WTC11 (cell line): ENCODE measurements at regions not wholly inside any gene's neighbourhood (a gene's known extent, or its start where the extent isn't known, plus 50 kb on each side); places are given as distances from the start of the nearest gene placed in this dataset.

Experiments used
- ATAC-seq: fragments of 200-7000 bp; cut with Tn5 transposase; 2 replicates; pipeline ENCODE4 v1.10.0; 2021; ENCODE audit warnings: mild to moderate bottlenecking, moderate library complexity
- CTCF ChIA-PET: fragments of 300-600 bp; sonication (Branson Sonifier 250); formaldehyde crosslinking; loops from one replicate; lab custom pipeline; 2021; ENCODE audit warnings: antibody characterized with exemption; lab: Charles Lee
- POLR2A ChIA-PET: fragments of 350-600 bp; sonication (Branson Sonifier 250); formaldehyde crosslinking; loops from one replicate; lab custom pipeline; 2021; ENCODE audit warnings: antibody characterized with exemption; lab: Charles Lee
- DNase-seq: peaks from one replicate; pipeline ENCODE4 v3.0.0; 2021; ENCODE audit warnings: low spot score
- H3K27ac Mint-ChIP-seq: 2 replicates; pipeline ENCODE4 v1.8.0; 2021; ENCODE audit warnings: mixed read lengths
- H3K27me3 Mint-ChIP-seq: 2 replicates; pipeline ENCODE4 v1.8.0; 2021; ENCODE audit warnings: low read depth, mild to moderate bottlenecking, moderate library complexity, mixed read lengths
- H3K36me3 Mint-ChIP-seq: 2 replicates; pipeline ENCODE4 v1.8.0; 2021; ENCODE audit warnings: mixed read lengths
- H3K4me1 Mint-ChIP-seq: 2 replicates; pipeline ENCODE4 v1.8.0; 2022; ENCODE audit warnings: mixed read lengths
- H3K4me3 Mint-ChIP-seq: 2 replicates; pipeline ENCODE4 v1.8.0; 2021; ENCODE audit warnings: mild to moderate bottlenecking, moderate library complexity, mixed read lengths
- H3K9me3 Mint-ChIP-seq: 2 replicates; pipeline ENCODE4 v1.8.0; 2021; ENCODE audit warnings: mixed read lengths
- E2F4 ChIP-seq: sonication (generic); formaldehyde crosslinking; IDR thresholded peaks from 2 replicates; pipeline ENCODE4 v1.8.1; 2022; ENCODE audit warnings: low read depth, mild to moderate bottlenecking, moderate library complexity, missing genetic modification reagents, borderline replicate concordance
- ELF4 ChIP-seq: sonication (generic); formaldehyde crosslinking; IDR thresholded peaks from 2 replicates; pipeline ENCODE4 v1.8.1; 2022; ENCODE audit warnings: low read depth, mild to moderate bottlenecking, moderate library complexity, missing genetic modification reagents
- FOXP4 ChIP-seq: sonication (generic); formaldehyde crosslinking; IDR thresholded peaks from 2 replicates; pipeline ENCODE4 v1.8.0; 2022; ENCODE audit warnings: mild to moderate bottlenecking, missing genetic modification reagents
- HMGXB4 ChIP-seq: sonication (generic); formaldehyde crosslinking; IDR thresholded peaks from 2 replicates; pipeline ENCODE4 v1.8.1; 2023; ENCODE audit warnings: mild to moderate bottlenecking, moderate library complexity, missing genetic modification reagents
- JUN ChIP-seq: sonication (generic); formaldehyde crosslinking; IDR thresholded peaks from 2 replicates; pipeline ENCODE4 v1.8.0; 2023; ENCODE audit warnings: mild to moderate bottlenecking, missing genetic modification reagents
- MXD4 ChIP-seq: fragments of 250-450 bp; sonication (Bioruptor Pico); IDR thresholded peaks from 2 replicates; pipeline ENCODE4 v1.8.0; 2021; ENCODE audit warnings: mild to moderate bottlenecking, moderate library complexity, borderline replicate concordance
- RELA ChIP-seq: sonication (generic); formaldehyde crosslinking; IDR thresholded peaks from 2 replicates; pipeline ENCODE4 v1.8.1; 2022; ENCODE audit warnings: missing genetic modification reagents, mild to moderate bottlenecking, borderline replicate concordance
- SMAD3 ChIP-seq: sonication (generic); formaldehyde crosslinking; IDR thresholded peaks from 2 replicates; pipeline ENCODE4 v1.8.0; 2022; ENCODE audit warnings: missing genetic modification reagents, mild to moderate bottlenecking, borderline replicate concordance
- ZBTB43 ChIP-seq: sonication (generic); formaldehyde crosslinking; IDR thresholded peaks from 2 replicates; pipeline ENCODE4 v1.8.1; 2023; ENCODE audit warnings: mild to moderate bottlenecking, missing genetic modification reagents
- ZNF121 ChIP-seq: sonication (generic); formaldehyde crosslinking; IDR thresholded peaks from 2 replicates; pipeline ENCODE4 v1.8.0; 2023; ENCODE audit warnings: missing genetic modification reagents
- ZNF671 ChIP-seq: fragments of 250-450 bp; sonication (Bioruptor Pico); IDR thresholded peaks from 2 replicates; pipeline ENCODE4 v1.8.0; 2021; ENCODE audit warnings: mild to moderate bottlenecking
- TF ChIP-seq, protein P1 (sequence below): fragments of 250-450 bp; sonication (Bioruptor Pico); IDR thresholded peaks from 2 replicates; pipeline ENCODE4 v1.8.0; 2021; ENCODE audit warnings: mild to moderate bottlenecking
- TF ChIP-seq, protein P2 (sequence below): fragments of 200-600 bp; IDR thresholded peaks from 2 replicates; pipeline ENCODE4 v1.8.0; 2022; ENCODE audit warnings: antibody characterized with exemption

DNA sequence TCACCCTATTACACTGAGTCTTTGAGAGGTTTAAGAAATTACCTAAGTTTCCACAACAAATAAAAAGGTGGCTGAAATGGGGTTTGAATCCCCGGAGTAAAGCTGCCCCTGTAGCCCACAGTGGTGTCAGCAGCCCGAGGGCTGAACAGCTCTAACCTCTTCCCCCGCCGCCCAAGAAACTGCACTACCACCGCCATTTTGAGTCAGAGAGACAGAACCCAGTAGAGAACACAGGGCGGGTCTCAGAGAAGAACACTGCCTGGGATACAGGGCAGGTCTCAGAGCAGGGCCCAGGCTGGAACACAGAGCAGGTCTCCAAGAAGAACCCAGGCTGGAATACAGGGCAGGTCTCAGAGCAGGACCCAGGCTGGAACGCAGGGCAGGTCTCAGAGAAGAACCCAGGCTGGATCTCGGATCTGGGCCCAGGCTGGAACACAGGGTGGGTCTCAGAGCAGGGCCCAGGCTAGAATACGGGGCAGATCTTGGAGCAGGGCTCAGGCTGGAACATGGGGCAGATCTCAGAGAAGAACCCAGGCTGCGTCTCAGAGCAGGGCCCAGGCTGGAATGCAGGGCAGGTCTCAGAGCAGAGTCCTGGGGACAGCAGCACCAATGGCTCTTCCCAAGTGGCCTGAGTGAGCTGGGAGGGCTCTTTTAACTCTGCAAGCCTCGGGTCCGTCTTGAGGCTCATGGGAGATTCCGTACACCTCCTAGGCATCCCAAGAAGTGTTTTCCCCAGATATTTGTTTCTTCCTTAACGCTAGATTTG is 85.9 kb upstream of the LANCL2 start:
- ChIA-PET POLR2A (no interaction called here), CTCF (interaction anchor here (0.7 to 2.7 kb wide), 13 partner anchors 8 to 685 kb away, joined by 3 to 20 read pairs (median 4); partner anchors contain the start of gene LANCL2)
- H3K36me3 Mint-ChIP-seq, result no peaks in the 10 kb centered on the region
- no peaks in the 10 kb centered on the region for H3K27me3 Mint-ChIP-seq
- H3K4me1 Mint-ChIP-seq, result peaks cover 9% of the 10 kb centered on the region
- H3K9me3 Mint-ChIP-seq, result no peaks in the 10 kb centered on the region
- H3K4me3 Mint-ChIP-seq, result no peak overlapping the region
- TF ChIP-seq SMAD3 (CRISPR knock-in tag) (no peak), ZBTB43 (CRISPR knock-in tag) (no peak), ZNF121 (CRISPR knock-in tag) (no peak), E2F4 (CRISPR knock-in tag) (no peak), RELA (CRISPR knock-in tag) (no peak), FOXP4 (CRISPR knock-in tag) (no peak), ZNF671 (no peak), MXD4 (CRISPR knock-in tag) (no peak), JUN (no peak)
- TF ChIP-seq, protein P1, sequence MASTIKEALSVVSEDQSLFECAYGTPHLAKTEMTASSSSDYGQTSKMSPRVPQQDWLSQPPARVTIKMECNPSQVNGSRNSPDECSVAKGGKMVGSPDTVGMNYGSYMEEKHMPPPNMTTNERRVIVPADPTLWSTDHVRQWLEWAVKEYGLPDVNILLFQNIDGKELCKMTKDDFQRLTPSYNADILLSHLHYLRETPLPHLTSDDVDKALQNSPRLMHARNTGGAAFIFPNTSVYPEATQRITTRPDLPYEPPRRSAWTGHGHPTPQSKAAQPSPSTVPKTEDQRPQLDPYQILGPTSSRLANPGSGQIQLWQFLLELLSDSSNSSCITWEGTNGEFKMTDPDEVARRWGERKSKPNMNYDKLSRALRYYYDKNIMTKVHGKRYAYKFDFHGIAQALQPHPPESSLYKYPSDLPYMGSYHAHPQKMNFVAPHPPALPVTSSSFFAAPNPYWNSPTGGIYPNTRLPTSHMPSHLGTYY (CRISPR knock-in tag), result no peak
- ATAC-seq (no peak), DNase-seq (no peak)
- no peak overlapping the region for H3K27ac Mint-ChIP-seq

DNA sequence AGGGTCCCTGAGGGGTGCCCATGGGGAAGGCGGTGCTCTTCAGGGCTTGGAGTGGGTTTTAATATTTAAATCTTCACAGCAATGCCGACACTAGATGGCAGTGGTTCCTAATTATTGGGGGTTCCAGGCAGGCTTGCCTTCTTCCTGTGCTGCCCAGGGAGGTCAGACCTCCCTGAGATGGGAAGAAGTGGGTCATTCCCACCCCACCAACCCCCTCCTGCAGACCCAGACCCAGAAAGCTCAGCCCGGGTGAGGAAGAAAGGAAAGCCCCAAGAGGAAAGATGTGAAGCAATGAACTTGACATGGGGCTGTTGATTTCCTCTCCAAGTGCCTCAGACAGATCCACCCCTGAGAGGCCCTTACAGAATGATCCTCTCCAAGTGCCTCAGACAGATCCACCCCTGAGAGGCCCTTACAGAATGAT is 85.1 kb upstream of the LANCL2 start:
- Mint-ChIP-seq H3K4me1 (peaks cover 9% of the 10 kb centered on the region), H3K4me3 (no peak overlapping the region), H3K36me3 (no peaks in the 10 kb centered on the region), H3K9me3 (no peaks in the 10 kb centered on the region), H3K27me3 (no peaks in the 10 kb centered on the region), H3K27ac (no peak overlapping the region)
- ATAC-seq, result peak; percentile 97
- TF ChIP-seq ELF4 (no peak), HMGXB4 (no peak)
- TF ChIP-seq, protein P2, sequence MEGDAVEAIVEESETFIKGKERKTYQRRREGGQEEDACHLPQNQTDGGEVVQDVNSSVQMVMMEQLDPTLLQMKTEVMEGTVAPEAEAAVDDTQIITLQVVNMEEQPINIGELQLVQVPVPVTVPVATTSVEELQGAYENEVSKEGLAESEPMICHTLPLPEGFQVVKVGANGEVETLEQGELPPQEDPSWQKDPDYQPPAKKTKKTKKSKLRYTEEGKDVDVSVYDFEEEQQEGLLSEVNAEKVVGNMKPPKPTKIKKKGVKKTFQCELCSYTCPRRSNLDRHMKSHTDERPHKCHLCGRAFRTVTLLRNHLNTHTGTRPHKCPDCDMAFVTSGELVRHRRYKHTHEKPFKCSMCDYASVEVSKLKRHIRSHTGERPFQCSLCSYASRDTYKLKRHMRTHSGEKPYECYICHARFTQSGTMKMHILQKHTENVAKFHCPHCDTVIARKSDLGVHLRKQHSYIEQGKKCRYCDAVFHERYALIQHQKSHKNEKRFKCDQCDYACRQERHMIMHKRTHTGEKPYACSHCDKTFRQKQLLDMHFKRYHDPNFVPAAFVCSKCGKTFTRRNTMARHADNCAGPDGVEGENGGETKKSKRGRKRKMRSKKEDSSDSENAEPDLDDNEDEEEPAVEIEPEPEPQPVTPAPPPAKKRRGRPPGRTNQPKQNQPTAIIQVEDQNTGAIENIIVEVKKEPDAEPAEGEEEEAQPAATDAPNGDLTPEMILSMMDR, result peak; percentile 52
- POLR2A ChIA-PET, result no interaction called here
- peak; percentile 74 for DNase-seq
- CTCF ChIA-PET, result interaction anchor here (0.6 to 2.7 kb wide), 19 partner anchors 9 to 684 kb away, joined by 3 to 20 read pairs (median 4); partner anchors contain the start of gene LANCL2
